PC-9 (cell line): ENCODE measurements at regions not wholly inside any gene's neighbourhood (a gene's known extent, or its start where the extent isn't known, plus 50 kb on each side); places are given as distances from the start of the nearest gene placed in this dataset.

ENCODE experiments used
- BruUV-seq: library from RNA; stranded (reverse); fragments of 400-500 nt; replicated peaks from 2 replicates; lab custom pipeline; 2021; lab: Mats Ljungman, UMichigan
- CTCF ChIA-PET: fragments of 300-600 bp; sonication (Branson Sonifier 250); formaldehyde crosslinking; loops from one replicate; lab custom pipeline; 2022; ENCODE audit warnings: antibody characterized with exemption; lab: Charles Lee
- POLR2A ChIA-PET: fragments of 300-600 bp; sonication (Branson Sonifier 250); formaldehyde crosslinking; loops from one replicate; lab custom pipeline; 2022; ENCODE audit warnings: antibody characterized with exemption; ENCODE audit not compliant: unreplicated experiment; lab: Charles Lee
- DNase-seq, 2 experiments: peaks; one replicate each; pipeline versions ENCODE4 v3.0.0 to v3.0.0-alpha.2; 2015 to 2022; ENCODE audit warnings: mixed read lengths in 1 of 2
- H2AFZ ChIP-seq: fragments of 200-600 bp; sonication (generic); 2 replicates; pipeline ENCODE4 v1.8.1; 2017; ENCODE audit warnings: antibody characterized with exemption
- H3F3A ChIP-seq: fragments of 200-600 bp; sonication (generic); 2 replicates; pipeline ENCODE4 v1.8.1; 2017; ENCODE audit warnings: antibody characterized with exemption, mild to moderate bottlenecking, low read depth; ENCODE audit not compliant: insufficient read depth
- H3K27ac ChIP-seq: fragments of 200-600 bp; sonication (generic); 2 replicates; pipeline ENCODE4 v1.6.1; 2016; ENCODE audit warnings: mixed run types
- H3K27me3 ChIP-seq: fragments of 200-600 bp; sonication (generic); 2 replicates; pipeline ENCODE4 v1.6.1; 2016; ENCODE audit warnings: low read depth, mixed run types; ENCODE audit not compliant: insufficient read depth
- H3K36me3 ChIP-seq: fragments of 200-600 bp; sonication (generic); 2 replicates; pipeline ENCODE4 v1.6.1; 2016; ENCODE audit warnings: low read depth, mixed run types
- H3K4me1 ChIP-seq: fragments of 200-600 bp; sonication (generic); replicated peaks from 2 replicates; pipeline ENCODE4 v1.6.1; 2016; ENCODE audit warnings: mixed run types; ENCODE audit not compliant: insufficient read depth
- H3K4me2 ChIP-seq: fragments of 200-600 bp; sonication (generic); 2 replicates; pipeline ENCODE4 v1.6.1; 2017; ENCODE audit warnings: mixed run types
- H3K4me3 ChIP-seq: fragments of 200-600 bp; sonication (generic); 2 replicates; pipeline ENCODE4 v1.6.1; 2016; ENCODE audit warnings: mixed run types
- H3K79me2 ChIP-seq: fragments of 200-600 bp; sonication (generic); 2 replicates; pipeline ENCODE4 v1.6.1; 2017; ENCODE audit warnings: low read depth, mixed run types
- H3K9me2 ChIP-seq: fragments of 200-600 bp; sonication (generic); 2 replicates; pipeline ENCODE4 v1.8.1; 2017; ENCODE audit warnings: mild to moderate bottlenecking; ENCODE audit not compliant: insufficient read depth
- H3K9me3 ChIP-seq: fragments of 200-600 bp; sonication (generic); 2 replicates; pipeline ENCODE4 v1.8.1; 2016; ENCODE audit warnings: low read depth; ENCODE audit not compliant: insufficient read depth
- H4K20me1 ChIP-seq: fragments of 200-600 bp; sonication (generic); 2 replicates; pipeline ENCODE4 v1.8.1; 2017; ENCODE audit not compliant: insufficient read depth
- EZH2 ChIP-seq: fragments of 200-600 bp; sonication (generic); IDR thresholded peaks from 2 replicates; pipeline ENCODE4 v1.8.0; 2017; ENCODE audit warnings: antibody characterized with exemption, low read depth
- intact Hi-C: fragments of 100-400 bp; cut with micrococcal nuclease; formaldehyde crosslinking; loops from one replicate; pipeline ENCODE4 v1.10.0; 2022; ENCODE audit not compliant: unreplicated experiment
- TF ChIP-seq, protein P1 (sequence below): fragments of 200-600 bp; sonication (generic); conservative IDR thresholded peaks from 2 replicates; pipeline ENCODE4 v1.6.1; 2017; ENCODE audit warnings: mixed run types, antibody characterized with exemption, mild to moderate bottlenecking, moderate library complexity

- Histone ChIP-seq H3K36me3 (no peaks in the 10 kb centered on the region), H3K4me2 (no peak overlapping the region), H3K79me2 (no peaks in the 10 kb centered on the region), H3F3A (no peaks in the 10 kb centered on the region), H3K4me3 (no peak overlapping the region), H4K20me1 (no peaks in the 10 kb centered on the region), H3K9me3 (no peaks in the 10 kb centered on the region), H3K27ac (no peak overlapping the region), H3K9me2 (no peaks in the 10 kb centered on the region), H3K27me3 (peaks cover 50% of the 10 kb centered on the region), H2AFZ (no peak overlapping the region), H3K4me1 (no peaks in the 10 kb centered on the region)
- POLR2A ChIA-PET: no interaction called here
- no TSS peak for BruUV-seq
- no peak for DNase-seq
- TF ChIP-seq EZH2: no peak
- TF ChIP-seq, protein P1, sequence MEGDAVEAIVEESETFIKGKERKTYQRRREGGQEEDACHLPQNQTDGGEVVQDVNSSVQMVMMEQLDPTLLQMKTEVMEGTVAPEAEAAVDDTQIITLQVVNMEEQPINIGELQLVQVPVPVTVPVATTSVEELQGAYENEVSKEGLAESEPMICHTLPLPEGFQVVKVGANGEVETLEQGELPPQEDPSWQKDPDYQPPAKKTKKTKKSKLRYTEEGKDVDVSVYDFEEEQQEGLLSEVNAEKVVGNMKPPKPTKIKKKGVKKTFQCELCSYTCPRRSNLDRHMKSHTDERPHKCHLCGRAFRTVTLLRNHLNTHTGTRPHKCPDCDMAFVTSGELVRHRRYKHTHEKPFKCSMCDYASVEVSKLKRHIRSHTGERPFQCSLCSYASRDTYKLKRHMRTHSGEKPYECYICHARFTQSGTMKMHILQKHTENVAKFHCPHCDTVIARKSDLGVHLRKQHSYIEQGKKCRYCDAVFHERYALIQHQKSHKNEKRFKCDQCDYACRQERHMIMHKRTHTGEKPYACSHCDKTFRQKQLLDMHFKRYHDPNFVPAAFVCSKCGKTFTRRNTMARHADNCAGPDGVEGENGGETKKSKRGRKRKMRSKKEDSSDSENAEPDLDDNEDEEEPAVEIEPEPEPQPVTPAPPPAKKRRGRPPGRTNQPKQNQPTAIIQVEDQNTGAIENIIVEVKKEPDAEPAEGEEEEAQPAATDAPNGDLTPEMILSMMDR: no peak
- intact Hi-C loops: no loop called here
- CTCF ChIA-PET: no interaction called here
Measured at GRCh38 chr18:78510091-78510490, 469.5 kb upstream of the SALL3 start.

DNA sequence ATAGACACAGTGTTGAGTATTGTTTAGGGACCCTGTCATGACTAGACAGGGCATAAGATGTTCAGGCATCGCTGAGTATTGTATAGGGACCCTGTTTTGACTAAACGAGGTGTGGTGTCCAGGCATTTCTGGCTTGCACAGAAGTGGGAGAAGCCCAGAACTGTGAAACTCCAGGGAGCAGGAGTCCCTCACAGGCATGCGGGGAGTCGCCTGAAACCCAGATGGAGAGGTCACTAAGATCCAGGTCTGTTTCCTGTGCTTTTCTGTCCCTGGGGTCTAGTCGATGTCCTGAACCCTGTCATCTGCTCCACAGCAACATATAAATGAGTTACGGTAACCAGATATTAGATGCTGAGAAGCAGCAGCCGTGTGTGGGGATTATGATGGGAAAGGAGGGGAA lies 469.0 kb upstream of the SALL3 start:
- intact Hi-C loops: no loop called here
- Histone ChIP-seq H3K27me3 (peaks cover 48% of the 10 kb centered on the region), H3K36me3 (no peaks in the 10 kb centered on the region), H3K4me3 (no peak overlapping the region), H3K79me2 (no peaks in the 10 kb centered on the region), H3K9me2 (no peaks in the 10 kb centered on the region), H2AFZ (no peak overlapping the region), H4K20me1 (no peaks in the 10 kb centered on the region), H3K27ac (no peak overlapping the region), H3K4me2 (no peak overlapping the region), H3K9me3 (no peaks in the 10 kb centered on the region), H3F3A (no peaks in the 10 kb centered on the region), H3K4me1 (no peaks in the 10 kb centered on the region)
- TF ChIP-seq, protein P1: no peak
- TF ChIP-seq EZH2: no peak
- BruUV-seq: no TSS peak
- ChIA-PET POLR2A (no interaction called here), CTCF (no interaction called here)
- no peak for DNase-seq

GRCh38 chr18:78511666-78512601 lies 467.7 kb upstream of the SALL3 start:
- Histone ChIP-seq H3K4me1 (no peaks in the 10 kb centered on the region), H3K4me3 (no peak overlapping the region), H3K4me2 (no peak overlapping the region), H3K27ac (no peak overlapping the region), H3K79me2 (no peaks in the 10 kb centered on the region), H4K20me1 (no peaks in the 10 kb centered on the region), H3K9me3 (no peaks in the 10 kb centered on the region), H2AFZ (no peak overlapping the region), H3K36me3 (no peaks in the 10 kb centered on the region), H3K9me2 (no peaks in the 10 kb centered on the region), H3K27me3 (peaks cover 48% of the 10 kb centered on the region), H3F3A (no peaks in the 10 kb centered on the region)
- no peak for DNase-seq
- POLR2A ChIA-PET: no interaction called here
- no peak for TF ChIP-seq EZH2
- TF ChIP-seq, protein P1: no peak
- BruUV-seq: no TSS peak
- CTCF ChIA-PET: no interaction called here
- intact Hi-C loops: no loop called here
